MM.1S (cell line): ENCODE measurements at regions not wholly inside any gene's neighbourhood (a gene's known extent, or its start where the extent isn't known, plus 50 kb on each side); places are given as distances from the start of the nearest gene placed in this dataset.

Experiments used
- CTCF ChIP-seq: fragments of 300-600 bp; sonication (generic); IDR thresholded peaks from 2 replicates; pipeline ENCODE4 v1.5.1; 2016; ENCODE audit warnings: antibody characterized with exemption, low read length, mixed read lengths
- EZH2 ChIP-seq: fragments of 300-600 bp; sonication (generic); optimal IDR thresholded peaks from 2 replicates; pipeline ENCODE3; 2017; ENCODE audit warnings: low read depth, mild to moderate bottlenecking, antibody characterized with exemption, low read length, mixed read lengths

- TF ChIP-seq CTCF (no peak), EZH2 (no peak)
Measured at GRCh38 chr3:3560591-3561311, 238.5 kb upstream of the LRRN1 start.
